Trophoblast cell (in vitro differentiated cells and primary cell): ENCODE measurements at regions not wholly inside any gene's neighbourhood (a gene's known extent, or its start where the extent isn't known, plus 50 kb on each side); places are given as distances from the start of the nearest gene placed in this dataset.

Experiments used
- DNase-seq, 2 donors: peaks; one replicate each; pipeline ENCODE4 v3.0.0-alpha.2; 2016
- H2AFZ ChIP-seq: 2 replicates; pipeline ENCODE4 v1.6.1; 2013; ENCODE audit warnings: low read length, moderate library complexity, mild to moderate bottlenecking; ENCODE audit not compliant: insufficient read depth, poor library complexity
- H2AK5ac ChIP-seq: 2 replicates; pipeline ENCODE4 v1.6.1; 2013; ENCODE audit warnings: mild to moderate bottlenecking, low read length
- H2BK120ac ChIP-seq: 2 replicates; pipeline ENCODE4 v1.6.1; 2013; ENCODE audit warnings: low read length, mild to moderate bottlenecking, moderate library complexity; ENCODE audit not compliant: insufficient read depth, poor library complexity
- H2BK12ac ChIP-seq: 2 replicates; pipeline ENCODE4 v1.6.1; 2013; ENCODE audit warnings: mild to moderate bottlenecking, low read length, moderate library complexity
- H2BK5ac ChIP-seq: 2 replicates; pipeline ENCODE4 v1.6.1; 2013; ENCODE audit warnings: low read length, low read depth, moderate library complexity, mild to moderate bottlenecking; ENCODE audit not compliant: poor library complexity
- H3K14ac ChIP-seq: 2 replicates; pipeline ENCODE4 v1.6.1; 2013; ENCODE audit warnings: mild to moderate bottlenecking, low read length
- H3K18ac ChIP-seq: 2 replicates; pipeline ENCODE4 v1.6.1; 2013; ENCODE audit warnings: mild to moderate bottlenecking, low read length
- H3K23ac ChIP-seq: 2 replicates; pipeline ENCODE4 v1.6.1; 2013; ENCODE audit warnings: low read length
- H3K27ac ChIP-seq: 2 replicates; pipeline ENCODE4 v1.5.1; 2013; ENCODE audit warnings: low read depth, mild to moderate bottlenecking, inconsistent platforms, low read length, moderate library complexity
- H3K27me3 ChIP-seq: 2 replicates; pipeline ENCODE4 v1.6.1; 2013; ENCODE audit warnings: inconsistent platforms, mild to moderate bottlenecking, low read length, moderate library complexity; ENCODE audit not compliant: insufficient read depth
- H3K36me3 ChIP-seq, 2 experiments: 1 replicate in 1 of 2; 2 replicates in 1 of 2; pipeline ENCODE4 v1.6.1; 2013; ENCODE audit warnings: low read length in 2 of 2, mild to moderate bottlenecking in 2 of 2, moderate library complexity in 1 of 2; ENCODE audit not compliant: insufficient read depth in 2 of 2, control insufficient read depth in 1 of 2
- H3K4ac ChIP-seq: 2 replicates; pipeline ENCODE4 v1.6.1; 2013; ENCODE audit warnings: low read depth, mild to moderate bottlenecking, low read length, moderate library complexity
- H3K4me1 ChIP-seq, 2 experiments: 1 replicate in 1 of 2; 2 replicates in 1 of 2; pipeline ENCODE4 v1.6.1; 2013; ENCODE audit warnings: low read length in 2 of 2, mild to moderate bottlenecking in 2 of 2, moderate library complexity in 1 of 2; ENCODE audit not compliant: insufficient read depth in 2 of 2, control insufficient read depth in 1 of 2
- H3K4me2 ChIP-seq: 2 replicates; pipeline ENCODE4 v1.6.1; 2013; ENCODE audit warnings: inconsistent platforms, mild to moderate bottlenecking, low read length, moderate library complexity
- H3K4me3 ChIP-seq: 2 replicates; pipeline ENCODE4 v1.5.1; 2013; ENCODE audit warnings: mild to moderate bottlenecking, low read depth, low read length, inconsistent platforms
- H3K79me1 ChIP-seq: one replicate; pipeline ENCODE4 v1.6.1; 2013; ENCODE audit warnings: low read length
- H3K79me2 ChIP-seq: 2 replicates; pipeline ENCODE4 v1.6.1; 2013; ENCODE audit warnings: low read length, mild to moderate bottlenecking; ENCODE audit not compliant: control insufficient read depth, insufficient read depth, poor library complexity
- H3K9ac ChIP-seq: 2 replicates; pipeline ENCODE4 v1.6.1; 2013; ENCODE audit warnings: mild to moderate bottlenecking, low read length
- H3K9me3 ChIP-seq: 2 replicates; pipeline ENCODE4 v1.6.1; 2013; ENCODE audit warnings: low read depth, mild to moderate bottlenecking, control low read depth, inconsistent platforms, low read length; ENCODE audit not compliant: insufficient read depth
- H4K12ac ChIP-seq: 2 replicates; pipeline ENCODE4 v1.6.1; 2013; ENCODE audit warnings: low read depth, mild to moderate bottlenecking, low read length, moderate library complexity
- H4K8ac ChIP-seq: 2 replicates; pipeline ENCODE4 v1.6.1; 2013; ENCODE audit warnings: low read depth, mild to moderate bottlenecking, low read length, moderate library complexity
- H4K91ac ChIP-seq: one replicate; pipeline ENCODE4 v1.6.1; 2013; ENCODE audit warnings: low read depth, mild to moderate bottlenecking, low read length, moderate library complexity
- WGBS: extraction: QIAGEN DNeasy Blood & Tissue Kit; methylation state at CpG from one replicate; pipeline ENCODE4 v1.1.7; 2013; ENCODE audit warnings: missing lambda C conversion rate; ENCODE audit not compliant: insufficient read length, insufficient coverage; ENCODE audit errors: extremely low coverage; 5-methylcytosine and 5-hydroxymethylcytosine counted together

DNA sequence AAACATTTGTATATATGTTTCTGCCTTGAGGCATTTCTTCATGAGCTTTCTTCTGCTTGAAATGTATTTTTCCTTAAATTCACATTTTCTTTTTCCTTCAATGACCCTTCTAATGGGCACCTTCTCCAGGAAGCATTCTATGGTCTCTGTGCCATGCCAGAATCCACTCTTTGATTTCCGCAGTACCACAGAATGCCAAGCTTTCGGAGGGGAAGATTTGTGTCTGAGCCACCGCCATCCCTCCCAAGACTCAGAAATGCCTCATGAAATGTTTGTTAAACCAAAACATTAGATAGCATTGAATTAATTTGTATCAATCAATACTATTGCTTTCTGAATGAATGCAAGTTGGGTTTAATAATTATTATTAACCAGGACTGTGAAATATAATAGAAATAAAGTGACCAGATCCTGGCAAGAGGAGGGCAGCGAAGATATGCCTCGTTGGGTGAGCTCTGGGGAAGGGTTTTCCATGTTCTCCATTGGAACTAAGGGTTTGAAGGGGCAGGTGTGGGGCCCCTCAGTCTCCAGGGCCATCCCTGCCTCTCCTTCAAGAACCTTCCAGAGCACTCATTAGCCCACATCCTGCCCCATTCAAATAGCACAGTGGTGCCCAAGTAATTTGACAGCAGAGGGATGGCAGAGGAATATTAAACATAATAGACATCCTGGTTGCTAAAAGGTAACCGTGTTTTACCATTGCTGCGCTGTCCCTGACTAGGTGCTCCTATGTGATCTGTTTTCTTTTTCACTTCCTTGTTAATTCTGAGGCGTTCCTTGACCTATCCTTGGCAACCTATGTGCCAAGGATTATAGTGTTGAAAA, 189.6 kb downstream of the MYCN start:
- no peak overlapping the region for H3K18ac ChIP-seq
- no peak overlapping the region for H3K4me2 ChIP-seq
- no peak overlapping the region for H2BK5ac ChIP-seq
- H3K4ac ChIP-seq, result no peak overlapping the region
- H3K79me1 ChIP-seq, result no peaks in the 10 kb centered on the region
- no peaks in the 10 kb centered on the region for H3K79me2 ChIP-seq
- no peaks in the 10 kb centered on the region for H3K4me1 ChIP-seq
- H3K9ac ChIP-seq, result no peak overlapping the region
- H3K36me3 ChIP-seq, result no peaks in the 10 kb centered on the region
- no peaks in the 10 kb centered on the region for H3K9me3 ChIP-seq
- no peak overlapping the region for H2AK5ac ChIP-seq
- no peak overlapping the region for H3K27ac ChIP-seq
- no peak overlapping the region for H2AFZ ChIP-seq
- no peak overlapping the region for H2BK120ac ChIP-seq
- H3K23ac ChIP-seq, result no peak overlapping the region
- H2BK12ac ChIP-seq, result no peak overlapping the region
- DNase-seq, result no peak
- no CpG with 5 or more reads among the region's 8 CpGs for WGBS
- H3K14ac ChIP-seq, result no peak overlapping the region
- no peaks in the 10 kb centered on the region for H3K27me3 ChIP-seq
- H4K12ac ChIP-seq, result no peak overlapping the region
- no peak overlapping the region for H4K91ac ChIP-seq
- H3K4me3 ChIP-seq, result no peak overlapping the region
- no peak overlapping the region for H4K8ac ChIP-seq

DNA sequence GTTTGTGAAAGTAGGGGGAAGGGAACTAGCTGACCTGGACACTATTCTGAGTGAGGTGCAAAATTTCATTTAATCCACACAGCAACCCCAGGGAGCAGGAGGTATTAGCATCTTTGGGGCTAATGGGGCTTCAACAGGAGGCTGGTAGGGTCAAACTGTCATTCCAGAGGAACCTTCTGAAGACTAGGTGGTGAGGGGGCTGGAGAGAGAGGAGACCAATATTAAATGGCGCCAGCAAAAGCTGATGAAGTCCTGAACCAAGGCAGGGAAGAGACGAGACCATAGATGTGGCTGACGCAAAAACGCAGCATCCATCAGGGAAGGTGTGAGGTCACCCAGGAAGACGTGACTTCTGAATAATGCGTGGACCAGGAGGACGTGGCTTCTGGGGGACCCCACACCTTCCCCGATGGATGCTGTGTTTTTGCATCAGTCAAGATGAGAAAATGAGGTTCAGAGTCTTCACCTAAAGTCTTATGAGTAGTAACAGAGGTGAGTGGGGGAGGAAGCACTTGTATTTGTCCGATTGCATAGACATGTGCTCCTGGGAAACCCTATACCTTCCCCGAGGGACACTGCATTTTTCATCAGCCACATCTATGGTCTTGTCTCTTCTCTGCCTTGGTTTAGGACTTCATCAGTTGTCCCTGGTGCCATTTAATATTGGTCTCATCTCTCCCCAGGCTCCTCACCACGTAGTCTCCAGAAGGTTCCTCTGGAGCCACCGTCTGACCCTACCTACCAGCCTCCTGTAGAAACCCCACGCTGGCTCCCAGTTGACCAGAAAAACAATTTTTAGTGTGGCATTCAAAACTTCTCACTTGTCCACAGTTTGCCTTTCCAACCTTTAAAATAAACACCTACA, 188.6 kb downstream of the MYCN start:
- no peaks in the 10 kb centered on the region for H3K79me1 ChIP-seq
- no peak overlapping the region for H4K91ac ChIP-seq
- no peaks in the 10 kb centered on the region for H3K9me3 ChIP-seq
- no peak overlapping the region for H3K9ac ChIP-seq
- H2BK12ac ChIP-seq, result no peak overlapping the region
- H2BK5ac ChIP-seq, result no peak overlapping the region
- no peak overlapping the region for H2AK5ac ChIP-seq
- H2BK120ac ChIP-seq, result no peak overlapping the region
- no peak overlapping the region for H4K12ac ChIP-seq
- H2AFZ ChIP-seq, result no peak overlapping the region
- WGBS, result no CpG with 5 or more reads among the region's 13 CpGs
- H3K18ac ChIP-seq, result no peak overlapping the region
- DNase-seq, result no peak
- H3K4me1 ChIP-seq, result no peaks in the 10 kb centered on the region
- no peak overlapping the region for H3K4me2 ChIP-seq
- no peaks in the 10 kb centered on the region for H3K79me2 ChIP-seq
- H3K14ac ChIP-seq, result no peak overlapping the region
- no peak overlapping the region for H3K23ac ChIP-seq
- no peak overlapping the region for H4K8ac ChIP-seq
- no peaks in the 10 kb centered on the region for H3K36me3 ChIP-seq
- no peak overlapping the region for H3K27ac ChIP-seq
- no peak overlapping the region for H3K4me3 ChIP-seq
- H3K4ac ChIP-seq, result no peak overlapping the region
- no peaks in the 10 kb centered on the region for H3K27me3 ChIP-seq

DNA sequence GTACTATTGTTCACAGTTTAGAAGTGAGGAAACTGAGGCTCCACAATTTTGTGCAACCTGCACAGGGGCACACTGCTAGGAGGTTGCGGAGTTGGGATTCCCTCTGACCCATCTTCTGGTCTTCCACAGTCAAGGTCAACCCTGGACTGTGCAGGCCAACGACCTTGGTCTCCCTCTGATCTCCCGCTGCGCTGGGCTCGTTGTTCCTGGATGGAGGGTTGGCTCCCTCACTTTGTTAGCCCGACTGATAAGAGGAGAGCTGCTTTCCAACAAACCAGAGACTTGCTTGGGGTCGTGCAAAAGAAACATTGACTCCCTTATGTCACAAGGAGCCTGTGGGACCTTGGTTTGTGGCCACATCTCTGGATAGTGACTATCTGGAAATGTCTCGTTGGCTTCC, 187.6 kb downstream of the MYCN start:
- no peak overlapping the region for H2AK5ac ChIP-seq
- DNase-seq, result no peak
- H3K23ac ChIP-seq, result no peak overlapping the region
- no peak overlapping the region for H3K4ac ChIP-seq
- H3K9me3 ChIP-seq, result no peaks in the 10 kb centered on the region
- no peak overlapping the region for H4K12ac ChIP-seq
- H3K79me2 ChIP-seq, result no peaks in the 10 kb centered on the region
- H3K4me1 ChIP-seq, result no peaks in the 10 kb centered on the region
- no peak overlapping the region for H2BK12ac ChIP-seq
- no peaks in the 10 kb centered on the region for H3K27me3 ChIP-seq
- no CpG with 5 or more reads among the region's 8 CpGs for WGBS
- H2BK120ac ChIP-seq, result no peak overlapping the region
- H3K14ac ChIP-seq, result no peak overlapping the region
- H4K8ac ChIP-seq, result no peak overlapping the region
- no peak overlapping the region for H3K18ac ChIP-seq
- no peak overlapping the region for H4K91ac ChIP-seq
- no peak overlapping the region for H2BK5ac ChIP-seq
- H3K4me3 ChIP-seq, result no peak overlapping the region
- no peaks in the 10 kb centered on the region for H3K79me1 ChIP-seq
- no peak overlapping the region for H2AFZ ChIP-seq
- no peak overlapping the region for H3K9ac ChIP-seq
- H3K36me3 ChIP-seq, result no peaks in the 10 kb centered on the region
- H3K4me2 ChIP-seq, result no peak overlapping the region
- H3K27ac ChIP-seq, result no peak overlapping the region

DNA sequence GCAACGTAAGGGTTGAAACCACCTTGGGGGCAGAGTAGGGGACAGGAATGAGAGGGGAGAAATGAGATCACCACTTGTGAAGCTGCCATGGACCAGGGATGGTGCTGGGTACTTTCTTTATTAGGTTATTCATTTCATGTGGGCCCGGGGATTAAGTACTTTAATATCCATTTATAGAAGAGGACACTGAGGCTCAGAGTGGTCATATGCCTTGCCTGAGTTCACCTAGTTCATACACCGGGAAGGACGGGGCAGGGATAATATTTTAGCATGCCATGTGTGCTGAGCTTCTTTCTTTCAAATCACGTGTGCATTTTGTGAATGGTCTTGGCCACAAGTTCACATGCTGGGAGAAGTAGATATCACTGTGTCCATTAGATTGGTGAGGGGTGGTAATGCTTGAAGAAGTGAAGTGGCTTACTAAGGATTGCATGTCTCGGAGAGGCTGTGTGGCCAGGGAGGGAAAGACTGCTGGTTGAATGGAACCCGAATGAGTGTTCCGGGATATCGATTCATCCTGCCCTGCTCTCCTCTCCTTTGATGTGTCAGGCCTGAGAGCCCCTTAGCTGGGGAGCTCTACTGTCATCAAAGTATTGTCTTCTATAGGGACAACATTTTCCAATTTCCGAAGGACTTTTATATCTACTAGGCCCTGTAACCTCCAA, 187.1 kb downstream of the MYCN start:
- Histone ChIP-seq H3K4me2 (no peak overlapping the region), H3K4ac (no peak overlapping the region), H3K36me3 (no peaks in the 10 kb centered on the region), H4K12ac (no peak overlapping the region), H3K4me3 (no peak overlapping the region), H2AFZ (no peak overlapping the region), H3K9me3 (no peaks in the 10 kb centered on the region), H3K79me2 (no peaks in the 10 kb centered on the region), H3K79me1 (no peaks in the 10 kb centered on the region), H2BK12ac (no peak overlapping the region), H3K27ac (no peak overlapping the region), H4K91ac (no peak overlapping the region), H3K18ac (no peak overlapping the region), H3K27me3 (no peaks in the 10 kb centered on the region), H3K14ac (no peak overlapping the region), H2AK5ac (no peak overlapping the region), H3K9ac (no peak overlapping the region), H2BK120ac (no peak overlapping the region), H3K23ac (no peak overlapping the region), H3K4me1 (no peaks in the 10 kb centered on the region), H4K8ac (no peak overlapping the region), H2BK5ac (no peak overlapping the region)
- WGBS, result no CpG with 5 or more reads among the region's 10 CpGs
- DNase-seq, result no peak
